22Rv1 (cell line): ENCODE measurements at regions not wholly inside any gene's neighbourhood (a gene's known extent, or its start where the extent isn't known, plus 50 kb on each side); places are given as distances from the start of the nearest gene placed in this dataset.

Experiments
- CTCF ChIP-seq: fragments of 450-650 bp; IDR thresholded peaks from 2 replicates; pipeline ENCODE4 v1.5.1; 2017; ENCODE audit warnings: mild to moderate bottlenecking
- ZFX ChIP-seq: fragments of 450-650 bp; IDR thresholded peaks from 2 replicates; pipeline ENCODE4 v1.6.1; 2017; ENCODE audit warnings: antibody characterized with exemption, borderline replicate concordance

GRCh38 chr14:87805315-87805723 is 187.7 kb downstream of the GALC start:
- TF ChIP-seq CTCF: peak; percentile 87
- TF ChIP-seq ZFX: no peak
